ENCODE measurements at regions not wholly inside any gene's neighbourhood (a gene's known extent, or its start where the extent isn't known, plus 50 kb on each side); places are given as distances from the start of the nearest gene placed in this dataset.

- TF ChIP-seq TAF1 (IDR thresholded peaks at IDR 0.05; ENCODE audit: borderline replicate concordance, insufficient read depth, low read length) (no peak), POLR2AphosphoS5 (IDR thresholded peaks at IDR 0.05; ENCODE audit: low read depth, low read length) (no peak)
These were observed 104.1 kb upstream of the SLC35B3 start for GRCh38 chr6:8539453-8539852.

Measured in PFSK-1 (cell line).